ENCODE measurements at regions not wholly inside any gene's neighbourhood (a gene's known extent, or its start where the extent isn't known, plus 50 kb on each side); places are given as distances from the start of the nearest gene placed in this dataset.

DNA sequence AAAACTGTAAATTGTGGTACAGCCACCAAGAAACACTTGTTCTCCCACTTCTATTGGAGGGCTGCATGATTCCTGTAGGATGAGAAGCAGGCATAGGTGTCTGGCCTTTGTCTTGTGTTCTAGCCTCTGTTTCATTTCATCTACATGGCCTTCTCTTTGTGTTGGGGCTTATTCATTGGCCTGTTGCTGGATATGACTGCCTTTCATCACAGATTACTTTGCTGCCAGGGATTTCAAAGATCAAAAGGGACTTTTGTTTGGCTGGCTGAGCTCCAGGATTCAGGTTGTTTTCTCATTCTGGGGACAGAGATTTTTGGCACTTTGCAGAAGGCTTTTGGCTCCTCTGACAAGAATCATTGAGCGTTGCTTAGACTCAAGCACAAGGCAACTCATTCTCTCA is 803.8 kb upstream of the TSPY4 start:
- intact Hi-C loops (cut with micrococcal nuclease): loop anchor here (10.0 kb wide), 2 partner anchors 809 to 1259 kb away; no protein-coding TSS in a partner anchor
- WGBS (ENCODE audit: insufficient coverage): 100% methylated on average over 1 of the region's 1 CpG
- H3K36me3 ChIP-seq (replicated peaks in 1 of 2; ENCODE audit: control extremely low read depth in 1 of 2, control insufficient read depth in 1 of 2, extremely low read depth in 1 of 2, insufficient read depth in 2 of 2, low read length in 1 of 2): no peaks in the 10 kb centered on the region
- no peak overlapping the region for H3K27ac ChIP-seq (ENCODE audit: low read length in 2 of 2)
- H3K9me3 ChIP-seq (ENCODE audit: control extremely low read depth in 1 of 3, control insufficient read depth in 2 of 3, insufficient read depth in 1 of 3, low read length in 2 of 3): no peaks in the 10 kb centered on the region
- peaks cover 41% of the 10 kb centered on the region for H3K4me1 Mint-ChIP-seq
- H3K27ac Mint-ChIP-seq: no peak overlapping the region
- no peaks in the 10 kb centered on the region for H3K27me3 Mint-ChIP-seq
- no peaks in the 10 kb centered on the region for H4K20me1 ChIP-seq (ENCODE audit: control insufficient read depth, insufficient read depth, low read length, poor library complexity, severe bottlenecking)
- peaks cover 0 to 4% (median 0%) of the 10 kb centered on the region in 4 experiments for H3K27me3 ChIP-seq (replicated peaks in 1 of 4; ENCODE audit: control extremely low read depth in 1 of 4, control insufficient read depth in 3 of 4, insufficient read depth in 4 of 4, low read length in 3 of 4)
- DNase-seq (no peak), ATAC-seq (ENCODE audit: low read depth) (no peak)
- no peak overlapping the region for H3K4me3 Mint-ChIP-seq
- H3K79me2 ChIP-seq (ENCODE audit: control insufficient read depth, insufficient read depth, low read length): no peaks in the 10 kb centered on the region
- H3K4me2 ChIP-seq (replicated peaks; ENCODE audit: low read depth, low read length, poor library complexity, severe bottlenecking): no peak overlapping the region
- H3K9ac ChIP-seq (ENCODE audit: low read length): no peak overlapping the region
- TF ChIP-seq EZH2 (IDR thresholded peaks at IDR 0.05; ENCODE audit: borderline replicate concordance, insufficient read depth, low read depth, low read length, poor library complexity, severe bottlenecking): no peak
- TF ChIP-seq, protein P1, sequence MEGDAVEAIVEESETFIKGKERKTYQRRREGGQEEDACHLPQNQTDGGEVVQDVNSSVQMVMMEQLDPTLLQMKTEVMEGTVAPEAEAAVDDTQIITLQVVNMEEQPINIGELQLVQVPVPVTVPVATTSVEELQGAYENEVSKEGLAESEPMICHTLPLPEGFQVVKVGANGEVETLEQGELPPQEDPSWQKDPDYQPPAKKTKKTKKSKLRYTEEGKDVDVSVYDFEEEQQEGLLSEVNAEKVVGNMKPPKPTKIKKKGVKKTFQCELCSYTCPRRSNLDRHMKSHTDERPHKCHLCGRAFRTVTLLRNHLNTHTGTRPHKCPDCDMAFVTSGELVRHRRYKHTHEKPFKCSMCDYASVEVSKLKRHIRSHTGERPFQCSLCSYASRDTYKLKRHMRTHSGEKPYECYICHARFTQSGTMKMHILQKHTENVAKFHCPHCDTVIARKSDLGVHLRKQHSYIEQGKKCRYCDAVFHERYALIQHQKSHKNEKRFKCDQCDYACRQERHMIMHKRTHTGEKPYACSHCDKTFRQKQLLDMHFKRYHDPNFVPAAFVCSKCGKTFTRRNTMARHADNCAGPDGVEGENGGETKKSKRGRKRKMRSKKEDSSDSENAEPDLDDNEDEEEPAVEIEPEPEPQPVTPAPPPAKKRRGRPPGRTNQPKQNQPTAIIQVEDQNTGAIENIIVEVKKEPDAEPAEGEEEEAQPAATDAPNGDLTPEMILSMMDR (IDR thresholded peaks at IDR 0.05): no peak
- H3K4me1 ChIP-seq (ENCODE audit: control insufficient read depth in 2 of 2, insufficient read depth in 2 of 2, low read length in 2 of 2): peaks cover 0 to 43% of the 10 kb centered on the region in 2 donors
- ChIA-PET CTCF (no interaction called here), POLR2A (no interaction called here)
- no peaks in the 10 kb centered on the region for H3K9me3 Mint-ChIP-seq (ENCODE audit: insufficient read depth)
- no peak overlapping the region for H2AFZ ChIP-seq (ENCODE audit: insufficient read depth, low read depth, low read length, poor library complexity, severe bottlenecking)
- H3K4me3 ChIP-seq (ENCODE audit: control extremely low read depth in 1 of 5, extremely low read depth in 1 of 5, insufficient read depth in 1 of 5, low read depth in 2 of 5, low read length in 4 of 5): no peak overlapping the region

DNA sequence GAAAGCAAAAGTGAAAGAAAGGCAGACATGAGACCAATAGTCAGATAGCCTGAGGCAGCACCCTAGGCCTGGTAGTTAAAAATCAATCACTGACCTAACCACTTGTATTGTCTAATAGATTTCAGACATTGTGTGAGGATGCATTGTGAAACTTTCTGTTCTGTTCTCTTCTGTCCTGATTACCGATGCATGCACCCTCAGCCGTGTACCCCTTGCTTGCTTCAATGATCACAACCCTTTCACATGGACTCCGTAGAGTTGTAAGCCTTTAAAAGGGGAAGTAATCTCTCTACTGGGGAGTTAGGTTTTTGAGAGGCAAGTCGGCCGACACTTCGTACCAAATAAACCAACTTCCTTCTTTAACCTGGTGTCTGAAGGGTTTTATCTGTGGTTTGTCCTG is 801.6 kb upstream of the TSPY4 start:
- Histone ChIP-seq H3K4me1 (ENCODE audit: control insufficient read depth in 2 of 2, insufficient read depth in 2 of 2, low read length in 2 of 2) (peaks cover 0 to 60% of the 10 kb centered on the region in 2 donors), H3K4me2 (replicated peaks; ENCODE audit: low read depth, low read length, poor library complexity, severe bottlenecking) (no peak overlapping the region), H2AFZ (ENCODE audit: insufficient read depth, low read depth, low read length, poor library complexity, severe bottlenecking) (no peak overlapping the region), H3K27ac (ENCODE audit: low read length in 2 of 2) (peak overlapping the region in 1 of 2 donors; percentile 66), H3K4me3 (ENCODE audit: control extremely low read depth in 1 of 5, extremely low read depth in 1 of 5, insufficient read depth in 1 of 5, low read depth in 2 of 5, low read length in 4 of 5) (no peak overlapping the region), H3K9ac (ENCODE audit: low read length) (no peak overlapping the region), H3K27me3 (replicated peaks in 1 of 4; ENCODE audit: control extremely low read depth in 1 of 4, control insufficient read depth in 3 of 4, insufficient read depth in 4 of 4, low read length in 3 of 4) (peaks cover 0 to 4% (median 0%) of the 10 kb centered on the region in 4 experiments), H3K9me3 (ENCODE audit: control extremely low read depth in 1 of 3, control insufficient read depth in 2 of 3, insufficient read depth in 1 of 3, low read length in 2 of 3) (no peaks in the 10 kb centered on the region), H3K79me2 (ENCODE audit: control insufficient read depth, insufficient read depth, low read length) (no peaks in the 10 kb centered on the region), H3K36me3 (replicated peaks in 1 of 2; ENCODE audit: control extremely low read depth in 1 of 2, control insufficient read depth in 1 of 2, extremely low read depth in 1 of 2, insufficient read depth in 2 of 2, low read length in 1 of 2) (no peaks in the 10 kb centered on the region), H4K20me1 (ENCODE audit: control insufficient read depth, insufficient read depth, low read length, poor library complexity, severe bottlenecking) (no peaks in the 10 kb centered on the region)
- peak overlapping the region; percentile 85 for H3K27ac Mint-ChIP-seq
- peak overlapping the region; percentile 73 for H3K4me3 Mint-ChIP-seq
- TF ChIP-seq, protein P1 (IDR thresholded peaks at IDR 0.05): no peak
- no peak for TF ChIP-seq EZH2 (IDR thresholded peaks at IDR 0.05; ENCODE audit: borderline replicate concordance, insufficient read depth, low read depth, low read length, poor library complexity, severe bottlenecking)
- POLR2A ChIA-PET: no interaction called here
- H3K4me1 Mint-ChIP-seq: peaks cover 55% of the 10 kb centered on the region
- DNase-seq: peak; percentile 83
- peak; percentile 96 for ATAC-seq (ENCODE audit: low read depth)
- no peaks in the 10 kb centered on the region for H3K27me3 Mint-ChIP-seq
- H3K9me3 Mint-ChIP-seq (ENCODE audit: insufficient read depth): no peaks in the 10 kb centered on the region
- CTCF ChIA-PET: no interaction called here
- WGBS (ENCODE audit: insufficient coverage): no CpG with 5 or more reads among the region's 6 CpGs
- intact Hi-C loops (cut with micrococcal nuclease): loop anchor here (10.0 kb wide), 2 partner anchors 811 to 1261 kb away; no protein-coding TSS in a partner anchor
